ENCODE measurements at regions not wholly inside any gene's neighbourhood (a gene's known extent, or its start where the extent isn't known, plus 50 kb on each side); places are given as distances from the start of the nearest gene placed in this dataset.

- TF ChIP-seq CTCF (IDR thresholded peaks at IDR 0.05) (no peak), POLR2A (IDR thresholded peaks at IDR 0.05) (no peak), POLR2AphosphoS5 (IDR thresholded peaks at IDR 0.05; ENCODE audit: insufficient read depth in 1 of 2, low read depth in 1 of 2) (no peak)
Observed at GRCh38 chr2:11009891-11010290, 98.2 kb downstream of the KCNF1 start.
